Natural killer cell (primary cell): ENCODE measurements at regions not wholly inside any gene's neighbourhood (a gene's known extent, or its start where the extent isn't known, plus 50 kb on each side); places are given as distances from the start of the nearest gene placed in this dataset.

Source experiments
- ATAC-seq, 3 donors: fragments of 150-1000 bp in 2 of 3; fragments of 200-7000 bp in 1 of 3; cut with Tn5 transposase; 1 replicate in 1 of 3; 2 replicates in 2 of 3; pipeline ENCODE4 v1.10.0; 2021; ENCODE audit warnings: mild to moderate bottlenecking in 2 of 3, moderate library complexity in 2 of 3
- DNase-seq, 2 donors: peaks; one replicate each; pipeline versions ENCODE4 v3.0.0 to v3.0.0-alpha.2; 2013 to 2021; ENCODE audit warnings: mixed read lengths in 1 of 2
- H3K27ac ChIP-seq: one replicate; pipeline ENCODE4 v1.5.1; 2013; ENCODE audit warnings: mild to moderate bottlenecking, low read length
- H3K27me3 ChIP-seq: one replicate; pipeline ENCODE4 v1.6.1; 2013; ENCODE audit warnings: low read length; ENCODE audit not compliant: control insufficient read depth, insufficient read depth
- H3K36me3 ChIP-seq: one replicate; pipeline ENCODE4 v1.6.1; 2013; ENCODE audit warnings: low read length; ENCODE audit not compliant: control insufficient read depth, insufficient read depth
- H3K4me1 ChIP-seq: one replicate; pipeline ENCODE4 v1.6.1; 2013; ENCODE audit warnings: low read length; ENCODE audit not compliant: control insufficient read depth, insufficient read depth
- H3K4me3 ChIP-seq: one replicate; pipeline ENCODE4 v1.5.1; 2013; ENCODE audit warnings: low read length
- H3K9me3 ChIP-seq: one replicate; pipeline ENCODE4 v1.6.1; 2013; ENCODE audit warnings: low read length; ENCODE audit not compliant: control insufficient read depth, insufficient read depth
- H3K27ac Mint-ChIP-seq, 2 donors: one replicate each; pipeline ENCODE4 v1.8.0; 2022; ENCODE audit warnings: mild to moderate bottlenecking in 2 of 2, mixed read lengths in 2 of 2, moderate library complexity in 1 of 2
- H3K27me3 Mint-ChIP-seq, 2 donors: one replicate each; pipeline ENCODE4 v1.8.0; 2022; ENCODE audit warnings: low read depth in 2 of 2, mixed read lengths in 2 of 2
- H3K36me3 Mint-ChIP-seq: one replicate; pipeline ENCODE4 v1.8.0; 2022; ENCODE audit warnings: mixed read lengths
- H3K4me1 Mint-ChIP-seq, 2 donors: one replicate each; pipeline ENCODE4 v1.8.0; 2022; ENCODE audit warnings: mixed read lengths in 2 of 2
- H3K4me3 Mint-ChIP-seq: one replicate; pipeline ENCODE4 v1.8.0; 2022; ENCODE audit warnings: mild to moderate bottlenecking, moderate library complexity, mixed read lengths
- H3K9me3 Mint-ChIP-seq, 2 donors: one replicate each; pipeline ENCODE4 v1.8.0; 2022; ENCODE audit warnings: mixed read lengths in 2 of 2
- WGBS: methylation state at CpG from one replicate; pipeline ENCODE4 v1.1.7; 2013; ENCODE audit warnings: missing lambda C conversion rate; ENCODE audit not compliant: insufficient coverage; 5-methylcytosine and 5-hydroxymethylcytosine counted together
- intact Hi-C: fragments of 100-400 bp; cut with micrococcal nuclease; formaldehyde crosslinking; loops from one replicate; pipeline ENCODE4 v1.14.2; 2022
- TF ChIP-seq, protein P1 (sequence below): fragments of 200-600 bp; IDR thresholded peaks from one replicate; pipeline ENCODE4 v1.8.0; 2022; ENCODE audit warnings: antibody characterized with exemption

DNA sequence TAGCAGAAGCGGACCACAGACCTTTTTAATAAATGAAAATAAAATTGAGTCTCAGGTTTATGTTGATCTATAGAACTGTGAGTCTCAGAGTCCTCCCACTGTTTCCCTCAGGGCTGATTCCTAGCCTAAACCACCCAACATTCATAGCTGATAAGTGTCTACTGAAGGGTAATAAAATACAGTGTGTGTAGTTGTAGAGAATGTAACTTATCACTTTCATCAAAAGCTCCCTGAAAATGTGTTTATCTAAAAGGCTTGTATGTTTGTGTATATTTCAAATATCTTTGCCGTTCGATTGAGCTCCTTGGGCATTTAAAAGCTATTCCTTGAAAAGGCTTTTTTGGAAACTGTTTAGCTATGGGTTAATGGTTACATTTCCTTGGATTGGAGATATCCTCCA is 740.3 kb upstream of the SOX9 start:
- H3K4me1 Mint-ChIP-seq: no peaks in the 10 kb centered on the region
- no peak overlapping the region for H3K27ac Mint-ChIP-seq
- intact Hi-C loops: no loop called here
- H3K36me3 ChIP-seq: no peaks in the 10 kb centered on the region
- no peaks in the 10 kb centered on the region for H3K27me3 Mint-ChIP-seq
- no peak for DNase-seq
- H3K9me3 Mint-ChIP-seq: peaks cover 14 to 15% of the 10 kb centered on the region in 2 donors
- no peaks in the 10 kb centered on the region for H3K36me3 Mint-ChIP-seq
- no peaks in the 10 kb centered on the region for H3K4me1 ChIP-seq
- H3K4me3 ChIP-seq: no peak overlapping the region
- H3K4me3 Mint-ChIP-seq: no peak overlapping the region
- H3K27me3 ChIP-seq: no peaks in the 10 kb centered on the region
- H3K9me3 ChIP-seq: no peaks in the 10 kb centered on the region
- H3K27ac ChIP-seq: no peak overlapping the region
- TF ChIP-seq, protein P1, sequence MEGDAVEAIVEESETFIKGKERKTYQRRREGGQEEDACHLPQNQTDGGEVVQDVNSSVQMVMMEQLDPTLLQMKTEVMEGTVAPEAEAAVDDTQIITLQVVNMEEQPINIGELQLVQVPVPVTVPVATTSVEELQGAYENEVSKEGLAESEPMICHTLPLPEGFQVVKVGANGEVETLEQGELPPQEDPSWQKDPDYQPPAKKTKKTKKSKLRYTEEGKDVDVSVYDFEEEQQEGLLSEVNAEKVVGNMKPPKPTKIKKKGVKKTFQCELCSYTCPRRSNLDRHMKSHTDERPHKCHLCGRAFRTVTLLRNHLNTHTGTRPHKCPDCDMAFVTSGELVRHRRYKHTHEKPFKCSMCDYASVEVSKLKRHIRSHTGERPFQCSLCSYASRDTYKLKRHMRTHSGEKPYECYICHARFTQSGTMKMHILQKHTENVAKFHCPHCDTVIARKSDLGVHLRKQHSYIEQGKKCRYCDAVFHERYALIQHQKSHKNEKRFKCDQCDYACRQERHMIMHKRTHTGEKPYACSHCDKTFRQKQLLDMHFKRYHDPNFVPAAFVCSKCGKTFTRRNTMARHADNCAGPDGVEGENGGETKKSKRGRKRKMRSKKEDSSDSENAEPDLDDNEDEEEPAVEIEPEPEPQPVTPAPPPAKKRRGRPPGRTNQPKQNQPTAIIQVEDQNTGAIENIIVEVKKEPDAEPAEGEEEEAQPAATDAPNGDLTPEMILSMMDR: no peak
- no peak for ATAC-seq
- WGBS: 80% methylated on average over 3 of the region's 3 CpGs

DNA sequence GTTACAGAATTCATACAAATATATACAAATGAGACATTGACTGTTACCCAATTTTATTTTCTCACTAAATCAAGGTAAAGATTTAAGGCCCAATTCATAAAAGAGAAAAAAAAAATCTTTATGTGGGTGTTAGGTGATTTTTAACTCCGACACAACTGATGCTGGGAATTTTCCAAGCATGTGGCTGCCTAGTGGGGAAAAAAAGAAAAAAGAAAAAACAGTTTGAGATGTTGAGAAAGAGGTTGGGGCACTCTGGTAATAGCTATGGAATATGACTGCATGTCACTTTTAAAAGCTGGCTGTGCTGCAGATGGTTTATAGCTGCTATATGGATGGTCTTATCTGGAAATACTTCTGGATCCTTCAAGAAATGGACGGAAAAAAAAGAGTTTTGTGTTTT is 739.9 kb upstream of the SOX9 start:
- Mint-ChIP-seq H3K9me3 (peaks cover 13 to 14% of the 10 kb centered on the region in 2 donors), H3K4me3 (no peak overlapping the region), H3K27me3 (no peaks in the 10 kb centered on the region), H3K4me1 (no peaks in the 10 kb centered on the region), H3K27ac (no peak overlapping the region), H3K36me3 (no peaks in the 10 kb centered on the region)
- no peaks in the 10 kb centered on the region for H3K4me1 ChIP-seq
- no peaks in the 10 kb centered on the region for H3K27me3 ChIP-seq
- H3K27ac ChIP-seq: no peak overlapping the region
- intact Hi-C loops: no loop called here
- DNase-seq: no peak
- no peaks in the 10 kb centered on the region for H3K9me3 ChIP-seq
- TF ChIP-seq, protein P1: no peak
- 57% methylated on average over 2 of the region's 2 CpGs for WGBS
- no peaks in the 10 kb centered on the region for H3K36me3 ChIP-seq
- no peak for ATAC-seq
- no peak overlapping the region for H3K4me3 ChIP-seq

DNA sequence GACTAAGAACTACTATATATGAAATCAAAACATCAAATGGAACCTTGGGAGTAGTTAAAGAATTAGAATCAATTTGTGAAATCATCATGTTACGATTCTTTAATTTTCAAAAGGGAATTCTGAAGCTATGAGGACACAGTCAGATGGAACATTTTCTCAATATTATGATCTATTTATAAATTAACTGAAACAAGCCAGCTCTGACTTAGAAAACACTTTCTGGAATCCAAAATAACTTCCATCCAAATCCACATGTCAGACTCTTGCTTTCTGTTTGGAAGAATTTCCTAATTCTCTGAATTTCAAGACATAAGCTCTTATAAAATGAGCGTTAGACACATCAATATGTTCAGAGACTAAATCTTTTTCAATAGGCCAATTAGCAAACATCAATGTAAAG is 737.7 kb upstream of the SOX9 start:
- no peaks in the 10 kb centered on the region for H3K36me3 Mint-ChIP-seq
- Histone ChIP-seq H3K4me1 (no peaks in the 10 kb centered on the region), H3K27me3 (no peaks in the 10 kb centered on the region), H3K36me3 (no peaks in the 10 kb centered on the region), H3K9me3 (peaks cover 7% of the 10 kb centered on the region), H3K4me3 (no peak overlapping the region), H3K27ac (no peak overlapping the region)
- no peak overlapping the region for H3K4me3 Mint-ChIP-seq
- H3K27ac Mint-ChIP-seq: no peak overlapping the region
- TF ChIP-seq, protein P1: no peak
- DNase-seq: no peak
- no peaks in the 10 kb centered on the region for H3K27me3 Mint-ChIP-seq
- 80% methylated on average over 1 of the region's 2 CpGs for WGBS
- peaks cover 11 to 14% of the 10 kb centered on the region in 2 donors for H3K9me3 Mint-ChIP-seq
- no peak for ATAC-seq
- no peaks in the 10 kb centered on the region for H3K4me1 Mint-ChIP-seq
- intact Hi-C loops: no loop called here

DNA sequence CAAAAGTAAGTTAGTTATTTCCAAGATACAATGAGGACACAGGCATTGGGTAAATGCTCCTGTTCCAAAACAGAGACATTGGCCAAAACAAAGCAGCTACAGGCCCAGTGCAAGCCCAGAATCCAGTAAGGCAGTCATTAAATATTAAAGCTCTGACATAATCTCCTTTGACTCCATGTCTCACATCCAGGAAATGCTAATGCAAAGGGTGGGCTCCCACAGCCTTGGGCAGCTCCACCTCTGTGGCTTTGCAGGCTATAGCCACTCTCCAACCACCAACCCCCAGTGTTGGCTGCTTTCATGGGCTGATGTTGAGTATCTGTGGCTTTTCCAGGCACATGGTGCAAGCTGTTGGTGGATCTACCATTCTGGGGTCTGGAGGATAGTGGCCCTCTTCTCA is 733.4 kb upstream of the SOX9 start:
- no peak for DNase-seq
- H3K27ac Mint-ChIP-seq: no peak overlapping the region
- peaks cover 8% of the 10 kb centered on the region for H3K36me3 Mint-ChIP-seq
- no peaks in the 10 kb centered on the region for H3K36me3 ChIP-seq
- H3K4me1 Mint-ChIP-seq: no peaks in the 10 kb centered on the region
- no peak overlapping the region for H3K4me3 ChIP-seq
- H3K27ac ChIP-seq: no peak overlapping the region
- H3K9me3 Mint-ChIP-seq: peaks cover 11 to 17% of the 10 kb centered on the region in 2 donors
- intact Hi-C loops: no loop called here
- no peaks in the 10 kb centered on the region for H3K4me1 ChIP-seq
- H3K9me3 ChIP-seq: peaks cover 7% of the 10 kb centered on the region
- TF ChIP-seq, protein P1: no peak
- no peaks in the 10 kb centered on the region for H3K27me3 ChIP-seq
- no peak overlapping the region for H3K4me3 Mint-ChIP-seq
- H3K27me3 Mint-ChIP-seq: no peaks in the 10 kb centered on the region
- ATAC-seq: no peak
